Activated T-helper 2 cell treated with anti-CD3 and anti-CD28 coated beads, Interferon-gamma antibody, Interleukin-2, Interleukin-4, amounts not matched to agents 10 μg/mL and 5 μg/mL and 100 μg/mL, durations not matched to agents 14 hours and 24 hours and 36 hours (primary cell): ENCODE measurements at regions not wholly inside any gene's neighbourhood (a gene's known extent, or its start where the extent isn't known, plus 50 kb on each side); places are given as distances from the start of the nearest gene placed in this dataset.
"Not testable (repeated sequence)": the region's sequence is repeated elsewhere in the genome, so short reads cannot be mapped to it uniquely, and the experiment has no call there.

Experiments
- DNase-seq: peaks from one replicate; pipeline ENCODE4 v3.0.0; 2021; ENCODE audit warnings: low spot score
- H3K27ac Mint-ChIP-seq: one replicate; pipeline ENCODE4 v1.8.0; 2021; ENCODE audit warnings: mixed read lengths
- H3K27me3 Mint-ChIP-seq: one replicate; pipeline ENCODE4 v1.8.0; 2021; ENCODE audit warnings: low read depth, mixed read lengths
- H3K36me3 Mint-ChIP-seq: one replicate; pipeline ENCODE4 v1.8.0; 2021; ENCODE audit warnings: low read depth, mixed read lengths
- H3K4me1 Mint-ChIP-seq: one replicate; pipeline ENCODE4 v1.8.0; 2021; ENCODE audit warnings: low read depth, mixed read lengths
- H3K4me3 Mint-ChIP-seq: one replicate; pipeline ENCODE4 v1.8.0; 2021; ENCODE audit warnings: low read depth, mild to moderate bottlenecking, moderate library complexity, mixed read lengths
- H3K9me3 Mint-ChIP-seq: one replicate; pipeline ENCODE4 v1.8.0; 2021; ENCODE audit warnings: mixed read lengths
- intact Hi-C: fragments of 100-400 bp; cut with micrococcal nuclease; formaldehyde crosslinking; loops from one replicate; pipeline ENCODE4 v1.15.1; 2023

- intact Hi-C loops = no loop called here
- no peak for DNase-seq
- Mint-ChIP-seq H3K27ac (no peak overlapping the region), H3K36me3 (no peaks in the 10 kb centered on the region), H3K4me3 (no peak overlapping the region), H3K27me3 (no peaks in the 10 kb centered on the region), H3K9me3 (peaks cover 41% of the 10 kb centered on the region), H3K4me1 (no peaks in the 10 kb centered on the region)
Measured at GRCh38 chr20:6311097-6311496, 188.3 kb upstream of the FERMT1 start.

- intact Hi-C loops = no loop called here
- DNase-seq = no peak
- Mint-ChIP-seq H3K27ac (no peak overlapping the region), H3K9me3 (peaks cover 14% of the 10 kb centered on the region), H3K27me3 (no peaks in the 10 kb centered on the region), H3K4me1 (no peaks in the 10 kb centered on the region), H3K4me3 (no peak overlapping the region), H3K36me3 (no peaks in the 10 kb centered on the region)
Measured at GRCh38 chr20:6305536-6305935, 182.7 kb upstream of the FERMT1 start.

GRCh38 chr20:6302041-6302440 is 179.2 kb upstream of the FERMT1 start:
- Mint-ChIP-seq H3K36me3 (no peaks in the 10 kb centered on the region), H3K27me3 (no peaks in the 10 kb centered on the region), H3K4me3 (no peak overlapping the region), H3K27ac (no peak overlapping the region), H3K4me1 (no peaks in the 10 kb centered on the region), H3K9me3 (peaks cover 6% of the 10 kb centered on the region)
- intact Hi-C loops = no loop called here
- no peak for DNase-seq

- Mint-ChIP-seq H3K4me3 (no peak overlapping the region), H3K27ac (no peak overlapping the region), H3K9me3 (peaks cover 6% of the 10 kb centered on the region), H3K27me3 (no peaks in the 10 kb centered on the region), H3K36me3 (no peaks in the 10 kb centered on the region), H3K4me1 (no peaks in the 10 kb centered on the region)
- intact Hi-C loops = no loop called here
- DNase-seq = no peak
Measured at GRCh38 chr20:6299456-6299855, 176.6 kb upstream of the FERMT1 start.

GRCh38 chr20:6298049-6298448 is 175.2 kb upstream of the FERMT1 start:
- Mint-ChIP-seq H3K36me3 (no peaks in the 10 kb centered on the region), H3K4me3 (no peak overlapping the region), H3K9me3 (peaks cover 4% of the 10 kb centered on the region), H3K27me3 (no peaks in the 10 kb centered on the region), H3K4me1 (no peaks in the 10 kb centered on the region), H3K27ac (no peak overlapping the region)
- DNase-seq = no peak
- intact Hi-C loops = no loop called here

- H3K4me3 Mint-ChIP-seq = no peak overlapping the region
- no peaks in the 10 kb centered on the region for H3K27me3 Mint-ChIP-seq
- no peaks in the 10 kb centered on the region for H3K36me3 Mint-ChIP-seq
- H3K9me3 Mint-ChIP-seq = no peaks in the 10 kb centered on the region
- H3K27ac Mint-ChIP-seq = no peak overlapping the region
- intact Hi-C loops = no loop called here
- no peaks in the 10 kb centered on the region for H3K4me1 Mint-ChIP-seq
- DNase-seq = no peak
Measured at GRCh38 chr20:6295867-6296256, 173.0 kb upstream of the FERMT1 start.

- Mint-ChIP-seq H3K9me3 (no peaks in the 10 kb centered on the region), H3K4me3 (no peak overlapping the region), H3K27me3 (no peaks in the 10 kb centered on the region), H3K4me1 (no peaks in the 10 kb centered on the region), H3K36me3 (no peaks in the 10 kb centered on the region), H3K27ac (no peak overlapping the region)
- DNase-seq = no peak
- intact Hi-C loops = no loop called here
Measured at GRCh38 chr20:6295127-6295866, 172.5 kb upstream of the FERMT1 start.

- Mint-ChIP-seq H3K36me3 (no peaks in the 10 kb centered on the region), H3K4me3 (no peak overlapping the region), H3K27me3 (no peaks in the 10 kb centered on the region), H3K4me1 (no peaks in the 10 kb centered on the region), H3K27ac (no peak overlapping the region), H3K9me3 (peaks cover 19% of the 10 kb centered on the region)
- intact Hi-C loops = no loop called here
- no peak for DNase-seq
Measured at GRCh38 chr20:6287471-6287870, 164.6 kb upstream of the FERMT1 start.

- Mint-ChIP-seq H3K27ac (no peak overlapping the region), H3K9me3 (peaks cover 13% of the 10 kb centered on the region), H3K36me3 (no peaks in the 10 kb centered on the region), H3K4me3 (no peak overlapping the region), H3K4me1 (no peaks in the 10 kb centered on the region), H3K27me3 (no peaks in the 10 kb centered on the region)
- intact Hi-C loops = no loop called here
- no peak for DNase-seq
Measured at GRCh38 chr20:6282642-6283041, 159.8 kb upstream of the FERMT1 start.

- H3K4me1 Mint-ChIP-seq = no peaks in the 10 kb centered on the region
- intact Hi-C loops = no loop called here
- H3K4me3 Mint-ChIP-seq = no peak overlapping the region
- H3K9me3 Mint-ChIP-seq = peaks cover 4% of the 10 kb centered on the region
- no peaks in the 10 kb centered on the region for H3K27me3 Mint-ChIP-seq
- no peaks in the 10 kb centered on the region for H3K36me3 Mint-ChIP-seq
- H3K27ac Mint-ChIP-seq = no peak overlapping the region
- DNase-seq = no peak
Measured at GRCh38 chr20:6277661-6278240, 154.9 kb upstream of the FERMT1 start.

- H3K36me3 Mint-ChIP-seq, H3K4me1 Mint-ChIP-seq, H3K27me3 Mint-ChIP-seq, DNase-seq, H3K9me3 Mint-ChIP-seq, intact Hi-C loops, H3K4me3 Mint-ChIP-seq, H3K27ac Mint-ChIP-seq: not testable (repeated sequence)
Measured at GRCh38 chr20:6270404-6270803, 147.6 kb upstream of the FERMT1 start.

GRCh38 chr20:6269168-6269873 is 146.5 kb upstream of the FERMT1 start:
- Mint-ChIP-seq H3K4me3 (no peak overlapping the region), H3K36me3 (no peaks in the 10 kb centered on the region), H3K27ac (no peak overlapping the region), H3K4me1 (peaks cover 8% of the 10 kb centered on the region), H3K27me3 (no peaks in the 10 kb centered on the region), H3K9me3 (no peaks in the 10 kb centered on the region)
- intact Hi-C loops = no loop called here
- no peak for DNase-seq

- Mint-ChIP-seq H3K4me3 (no peak overlapping the region), H3K36me3 (no peaks in the 10 kb centered on the region), H3K9me3 (no peaks in the 10 kb centered on the region), H3K27me3 (no peaks in the 10 kb centered on the region), H3K4me1 (peaks cover 8% of the 10 kb centered on the region), H3K27ac (peak overlapping the region; percentile 34)
- intact Hi-C loops = no loop called here
- DNase-seq = no peak
Measured at GRCh38 chr20:6265204-6265904, 142.5 kb upstream of the FERMT1 start.
